IPS-20b (cell line): ENCODE measurements at regions not wholly inside any gene's neighbourhood (a gene's known extent, or its start where the extent isn't known, plus 50 kb on each side); places are given as distances from the start of the nearest gene placed in this dataset.
A peak's percentile ranks its signal among the peaks of the same experiment; 100 is the strongest.

ENCODE experiments used
- H3K27ac ChIP-seq: one replicate; pipeline ENCODE4 v1.5.1; 2013; ENCODE audit warnings: low read length
- H3K27me3 ChIP-seq: 2 replicates; pipeline ENCODE4 v1.6.1; 2013; ENCODE audit warnings: mild to moderate bottlenecking, low read length, inconsistent platforms; ENCODE audit not compliant: insufficient read depth
- H3K36me3 ChIP-seq: 2 replicates; pipeline ENCODE4 v1.6.1; 2013; ENCODE audit warnings: low read depth, mild to moderate bottlenecking, inconsistent platforms, low read length, moderate library complexity; ENCODE audit not compliant: insufficient read depth
- H3K4me1 ChIP-seq: 2 replicates; pipeline ENCODE4 v1.6.1; 2013; ENCODE audit warnings: mild to moderate bottlenecking, control low read depth, inconsistent platforms, low read length, moderate library complexity; ENCODE audit not compliant: insufficient read depth
- H3K4me3 ChIP-seq: 2 replicates; pipeline ENCODE4 v1.5.1; 2013; ENCODE audit warnings: mild to moderate bottlenecking, low read length, inconsistent platforms
- H3K9ac ChIP-seq: 2 replicates; pipeline ENCODE4 v1.6.1; 2013; ENCODE audit warnings: low read depth, mild to moderate bottlenecking, inconsistent platforms, low read length, moderate library complexity
- H3K9me3 ChIP-seq: 2 replicates; pipeline ENCODE4 v1.6.1; 2013; ENCODE audit warnings: mild to moderate bottlenecking, low read depth, low read length, inconsistent platforms; ENCODE audit not compliant: insufficient read depth

- Histone ChIP-seq H3K27ac (no peak overlapping the region), H3K9me3 (no peaks in the 10 kb centered on the region), H3K27me3 (no peaks in the 10 kb centered on the region), H3K9ac (no peak overlapping the region), H3K36me3 (no peaks in the 10 kb centered on the region), H3K4me3 (no peak overlapping the region), H3K4me1 (peaks cover 19% of the 10 kb centered on the region; the same call in 1 of the 2 replicates)
Measured at GRCh38 chr11:92302770-92303169, 78.2 kb downstream of the FAT3 start.

GRCh38 chr11:92304271-92304670 is 79.7 kb downstream of the FAT3 start:
- Histone ChIP-seq H3K4me3 (no peak overlapping the region), H3K9ac (no peak overlapping the region), H3K4me1 (peaks cover 31% of the 10 kb centered on the region; the same call in 1 of the 2 replicates), H3K27ac (no peak overlapping the region), H3K27me3 (no peaks in the 10 kb centered on the region), H3K9me3 (no peaks in the 10 kb centered on the region), H3K36me3 (no peaks in the 10 kb centered on the region)

- H3K27ac ChIP-seq: no peak overlapping the region
- no peak overlapping the region for H3K9ac ChIP-seq
- H3K4me3 ChIP-seq: no peak overlapping the region
- H3K9me3 ChIP-seq: no peaks in the 10 kb centered on the region
- H3K27me3 ChIP-seq: no peaks in the 10 kb centered on the region
- H3K36me3 ChIP-seq: no peaks in the 10 kb centered on the region
- peaks cover 47% of the 10 kb centered on the region for H3K4me1 ChIP-seq
Measured at GRCh38 chr11:92306966-92307510, 82.4 kb downstream of the FAT3 start.

- H3K4me1 ChIP-seq: peaks cover 57% of the 10 kb centered on the region
- no peak overlapping the region for H3K4me3 ChIP-seq
- no peaks in the 10 kb centered on the region for H3K9me3 ChIP-seq
- no peak overlapping the region for H3K27ac ChIP-seq
- peak overlapping the region; percentile 8; the same call in 1 of the 2 replicates for H3K9ac ChIP-seq
- no peaks in the 10 kb centered on the region for H3K36me3 ChIP-seq
- H3K27me3 ChIP-seq: no peaks in the 10 kb centered on the region
Measured at GRCh38 chr11:92308366-92308765, 83.7 kb downstream of the FAT3 start.

- Histone ChIP-seq H3K9me3 (no peaks in the 10 kb centered on the region), H3K4me1 (peaks cover 67% of the 10 kb centered on the region), H3K36me3 (no peaks in the 10 kb centered on the region)
Measured at GRCh38 chr11:92311616-92312449, 87.2 kb downstream of the FAT3 start.

GRCh38 chr11:92313784-92314183 is 89.2 kb downstream of the FAT3 start:
- H3K27me3 ChIP-seq: no peaks in the 10 kb centered on the region
- no peak overlapping the region for H3K9ac ChIP-seq
- H3K36me3 ChIP-seq: no peaks in the 10 kb centered on the region
- no peak overlapping the region for H3K27ac ChIP-seq
- H3K9me3 ChIP-seq: no peaks in the 10 kb centered on the region
- peaks cover 66% of the 10 kb centered on the region for H3K4me1 ChIP-seq
- H3K4me3 ChIP-seq: no peak overlapping the region

More at GRCh38 chr11:92311616-92312449, 87.2 kb downstream of the FAT3 start:
- H3K4me3 ChIP-seq: peak overlapping the region; percentile 25; the same call in 1 of the 2 replicates
- H3K27me3 ChIP-seq: no peaks in the 10 kb centered on the region
- peak overlapping the region; percentile 58 for H3K27ac ChIP-seq
- H3K9ac ChIP-seq: peak overlapping the region; percentile 11; the same call in 1 of the 2 replicates

- no peak overlapping the region for H3K27ac ChIP-seq
- H3K9me3 ChIP-seq: no peaks in the 10 kb centered on the region
- H3K9ac ChIP-seq: no peak overlapping the region
- H3K36me3 ChIP-seq: no peaks in the 10 kb centered on the region
- H3K27me3 ChIP-seq: no peaks in the 10 kb centered on the region
- H3K4me3 ChIP-seq: no peak overlapping the region
- H3K4me1 ChIP-seq: peaks cover 69% of the 10 kb centered on the region
Measured at GRCh38 chr11:92314499-92314898, 89.9 kb downstream of the FAT3 start.

GRCh38 chr11:92316106-92316809 is 91.6 kb downstream of the FAT3 start:
- Histone ChIP-seq H3K9me3 (no peaks in the 10 kb centered on the region), H3K36me3 (no peaks in the 10 kb centered on the region), H3K4me1 (peaks cover 65% of the 10 kb centered on the region), H3K4me3 (no peak overlapping the region), H3K9ac (no peak overlapping the region; the same call in 1 of the 2 replicates), H3K27me3 (no peaks in the 10 kb centered on the region), H3K27ac (no peak overlapping the region)

- no peak overlapping the region for H3K9ac ChIP-seq
- no peaks in the 10 kb centered on the region for H3K36me3 ChIP-seq
- H3K27ac ChIP-seq: no peak overlapping the region
- H3K4me1 ChIP-seq: peaks cover 61% of the 10 kb centered on the region
- H3K4me3 ChIP-seq: peak overlapping the region; percentile 44
- no peaks in the 10 kb centered on the region for H3K27me3 ChIP-seq
- H3K9me3 ChIP-seq: no peaks in the 10 kb centered on the region
Measured at GRCh38 chr11:92317222-92317621, 92.6 kb downstream of the FAT3 start.

GRCh38 chr11:92317721-92318120 is 93.1 kb downstream of the FAT3 start:
- Histone ChIP-seq H3K9ac (no peak overlapping the region), H3K36me3 (no peaks in the 10 kb centered on the region), H3K4me1 (peaks cover 56% of the 10 kb centered on the region), H3K27ac (no peak overlapping the region), H3K27me3 (no peaks in the 10 kb centered on the region), H3K9me3 (no peaks in the 10 kb centered on the region), H3K4me3 (peak overlapping the region; percentile 44; the same call in 1 of the 2 replicates)

GRCh38 chr11:92322225-92322624 is 97.6 kb downstream of the FAT3 start:
- no peaks in the 10 kb centered on the region for H3K27me3 ChIP-seq
- H3K36me3 ChIP-seq: no peaks in the 10 kb centered on the region
- no peak overlapping the region for H3K4me3 ChIP-seq
- peaks cover 2% of the 10 kb centered on the region; the same call in 1 of the 2 replicates for H3K9me3 ChIP-seq
- H3K4me1 ChIP-seq: peaks cover 30% of the 10 kb centered on the region
- H3K27ac ChIP-seq: no peak overlapping the region
- H3K9ac ChIP-seq: no peak overlapping the region
